Right cardiac atrium (tissue), 5 donors: ENCODE measurements at regions not wholly inside any gene's neighbourhood (a gene's known extent, or its start where the extent isn't known, plus 50 kb on each side); places are given as distances from the start of the nearest gene placed in this dataset.

Experiments
- ATAC-seq, 2 donors: fragments of 200-7000 bp; cut with Tn5 transposase; one replicate each; pipeline versions ENCODE4 v1.8.0 to v1.9.1; 2020; ENCODE audit warnings: moderate library complexity in 2 of 2, mild to moderate bottlenecking in 1 of 2
- DNase-seq, 3 donors: peaks; one replicate each; pipeline ENCODE4 v3.0.0-alpha.2; 2020
- H3K27ac ChIP-seq: one replicate; pipeline ENCODE4 v1.5.1; 2013; ENCODE audit warnings: mild to moderate bottlenecking, low read length, control low read depth, moderate library complexity
- H3K27me3 ChIP-seq: one replicate; pipeline ENCODE4 v1.6.1; 2013; ENCODE audit not compliant: control insufficient read depth, insufficient read depth
- H3K4me1 ChIP-seq: one replicate; pipeline ENCODE4 v1.6.1; 2013; ENCODE audit warnings: low read length; ENCODE audit not compliant: control insufficient read depth, insufficient read depth
- H3K4me3 ChIP-seq: one replicate; pipeline ENCODE4 v1.5.1; 2013; ENCODE audit warnings: low read length, control low read depth
- H3K9me3 ChIP-seq: one replicate; pipeline ENCODE4 v1.6.1; 2013; ENCODE audit warnings: low read length; ENCODE audit not compliant: control insufficient read depth
- WGBS: extraction: QIAGEN DNeasy Blood & Tissue Kit; methylation state at CpG from one replicate; pipeline ENCODE4 v1.1.7; 2013; 5-methylcytosine and 5-hydroxymethylcytosine counted together
- intact Hi-C, 4 donors: fragments of 100-400 bp; cut with DNase I; formaldehyde crosslinking; loops; one replicate each; pipeline versions ENCODE4 v1.11.0 to v1.14.0; 2022 to 2023
- donor health status: healthy with polysubstance abuse.
- donor health status: DM: no; HTN: yes; CAD: no.
- donor health status: DM: no; HTN: no; CAD: no.
- donor health status: DM: no; HTN: yes; CAD: no; lungs with severe emphysema.
- donor health status: DM: yes; HTN: yes; CAD: no.

DNA sequence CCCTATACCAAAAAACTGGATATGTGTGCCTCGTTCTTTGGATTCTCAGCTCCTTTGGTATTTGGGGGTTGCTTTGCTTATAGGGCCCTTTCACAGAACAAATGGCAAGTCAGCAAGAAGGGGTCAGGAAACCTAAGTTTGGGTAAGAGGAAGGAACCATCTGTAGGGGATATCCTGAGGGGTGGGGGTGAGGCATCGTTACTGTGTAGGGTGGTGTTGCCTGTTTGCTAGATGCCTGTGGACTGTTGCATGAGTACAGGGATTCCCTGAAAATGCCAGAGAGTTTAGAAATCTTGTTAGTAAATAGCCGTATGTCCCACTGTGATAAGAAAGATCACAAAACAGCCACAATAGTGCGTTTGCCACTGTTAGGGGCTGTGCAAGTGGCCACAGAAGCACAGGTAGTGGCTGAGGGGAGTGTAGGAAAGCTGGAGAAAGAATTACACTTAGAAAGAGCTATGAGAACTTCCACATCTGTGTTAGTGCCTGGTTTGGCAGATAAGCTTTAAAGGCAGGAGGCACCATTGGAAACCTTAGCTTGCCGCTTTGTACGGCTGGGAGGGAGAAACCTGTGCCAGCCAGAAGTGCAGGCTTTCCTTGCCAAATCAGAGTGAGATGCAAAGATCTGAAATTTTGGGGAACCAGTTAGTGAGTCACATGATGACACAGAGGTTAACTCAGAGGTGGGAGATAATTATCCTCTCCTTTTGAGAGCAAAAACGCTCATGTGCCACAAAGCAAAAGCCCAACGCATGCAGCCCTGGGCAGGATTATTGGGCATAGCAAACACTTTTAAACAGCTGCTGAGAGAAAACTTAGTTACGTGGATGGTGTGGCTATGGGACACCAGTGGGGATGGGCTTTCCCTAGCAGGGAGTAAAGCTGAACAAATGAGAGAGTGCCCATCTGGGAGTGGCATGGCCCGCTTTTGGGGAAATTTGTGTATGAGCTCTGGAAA is 343.7 kb downstream of the ARAP2 start:
- ATAC-seq (no peak), DNase-seq (no peak)
- Histone ChIP-seq H3K4me3 (no peak overlapping the region), H3K27me3 (no peaks in the 10 kb centered on the region), H3K27ac (no peak overlapping the region), H3K4me1 (no peaks in the 10 kb centered on the region), H3K9me3 (no peaks in the 10 kb centered on the region)
- intact Hi-C loops: no loop called here
- WGBS: 66% methylated on average over 10 of the region's 10 CpGs

GRCh38 chr4:35912174-35912573 is 332.1 kb downstream of the ARAP2 start:
- intact Hi-C loops: no loop called here
- Histone ChIP-seq H3K27ac (no peak overlapping the region), H3K4me3 (no peak overlapping the region), H3K4me1 (no peaks in the 10 kb centered on the region), H3K9me3 (no peaks in the 10 kb centered on the region), H3K27me3 (no peaks in the 10 kb centered on the region)
- WGBS: 62% methylated on average over 2 of the region's 2 CpGs
- no peak for ATAC-seq
- DNase-seq: no peak

DNA sequence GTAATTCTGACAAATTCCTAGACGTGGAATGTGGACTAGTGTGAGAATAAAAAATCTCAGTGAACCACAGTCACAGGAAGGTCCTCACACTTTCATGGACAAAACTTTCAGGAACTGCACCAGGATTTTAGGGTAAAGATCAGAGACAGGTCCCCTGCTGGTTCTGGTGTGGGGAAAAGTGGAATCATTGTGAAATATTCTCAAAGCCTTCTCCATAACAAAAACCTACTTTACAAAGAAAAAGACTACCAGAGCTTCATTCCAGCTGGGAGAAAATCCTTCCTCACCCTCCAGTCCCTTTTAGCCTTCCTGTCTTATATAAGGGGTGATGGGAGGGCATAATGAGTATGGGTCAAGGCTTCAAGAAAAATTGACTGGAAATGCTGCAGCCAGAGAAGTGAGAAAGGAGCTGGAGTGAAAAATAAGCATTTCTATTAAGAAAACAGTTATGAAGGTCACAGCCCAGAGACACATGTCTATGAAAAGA is 325.8 kb downstream of the ARAP2 start:
- no peaks in the 10 kb centered on the region for H3K27me3 ChIP-seq
- no peak for DNase-seq
- ATAC-seq: no peak
- H3K4me3 ChIP-seq: no peak overlapping the region
- no peak overlapping the region for H3K27ac ChIP-seq
- intact Hi-C loops: no loop called here
- 82% methylated on average over 1 of the region's 1 CpG for WGBS
- no peaks in the 10 kb centered on the region for H3K4me1 ChIP-seq
- H3K9me3 ChIP-seq: no peaks in the 10 kb centered on the region

- Histone ChIP-seq H3K4me3 (no peak overlapping the region), H3K27me3 (no peaks in the 10 kb centered on the region), H3K4me1 (no peaks in the 10 kb centered on the region), H3K27ac (no peak overlapping the region), H3K9me3 (no peaks in the 10 kb centered on the region)
- intact Hi-C loops: no loop called here
- DNase-seq (no peak), ATAC-seq (no peak)
- WGBS: 77% methylated on average over 3 of the region's 3 CpGs
These were observed 318.5 kb downstream of the ARAP2 start for GRCh38 chr4:35925806-35926205.

GRCh38 chr4:35926788-35927187 is 317.5 kb downstream of the ARAP2 start:
- intact Hi-C loops: no loop called here
- DNase-seq (no peak), ATAC-seq (no peak)
- Histone ChIP-seq H3K4me1 (no peaks in the 10 kb centered on the region), H3K9me3 (no peaks in the 10 kb centered on the region), H3K27me3 (no peaks in the 10 kb centered on the region), H3K27ac (no peak overlapping the region), H3K4me3 (no peak overlapping the region)
- WGBS: 87% methylated on average over 3 of the region's 3 CpGs

- H3K9me3 ChIP-seq: no peaks in the 10 kb centered on the region
- no peak overlapping the region for H3K4me3 ChIP-seq
- WGBS: 15% methylated on average over 3 of the region's 3 CpGs
- DNase-seq (no peak), ATAC-seq (no peak)
- intact Hi-C loops: no loop called here
- H3K27me3 ChIP-seq: no peaks in the 10 kb centered on the region
- H3K4me1 ChIP-seq: no peaks in the 10 kb centered on the region
- H3K27ac ChIP-seq: no peak overlapping the region
These were observed 310.4 kb downstream of the ARAP2 start for GRCh38 chr4:35933901-35934300.

GRCh38 chr4:35934320-35934981 is 309.9 kb downstream of the ARAP2 start:
- no peak for ATAC-seq
- intact Hi-C loops: no loop called here

DNA sequence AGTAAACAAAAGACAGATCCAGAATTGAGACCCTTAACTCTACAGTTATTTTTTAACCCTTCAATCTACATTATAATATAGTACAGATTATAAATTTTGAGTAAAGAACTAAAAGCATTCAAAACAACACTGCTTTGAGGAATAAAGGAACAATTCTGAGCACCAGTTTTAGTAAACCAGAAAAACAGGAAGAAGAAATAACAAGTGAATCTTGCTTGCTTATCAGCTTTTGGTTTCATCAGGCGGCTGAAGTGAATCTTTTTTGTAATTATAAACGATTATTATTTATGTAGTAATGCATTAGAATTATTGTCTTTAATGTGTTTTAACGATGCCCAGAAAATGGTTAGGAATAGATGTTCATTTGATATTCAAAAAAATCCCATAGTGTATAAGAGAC is 305.4 kb downstream of the ARAP2 start:
- Histone ChIP-seq H3K4me3 (no peak overlapping the region), H3K9me3 (no peaks in the 10 kb centered on the region), H3K27me3 (no peaks in the 10 kb centered on the region), H3K27ac (no peak overlapping the region), H3K4me1 (no peaks in the 10 kb centered on the region)
- intact Hi-C loops: no loop called here
- no peak for DNase-seq
- 71% methylated on average over 3 of the region's 3 CpGs for WGBS
- ATAC-seq: no peak

More at GRCh38 chr4:35934320-35934981, 309.9 kb downstream of the ARAP2 start:
- no peaks in the 10 kb centered on the region for H3K27me3 ChIP-seq
- no peaks in the 10 kb centered on the region for H3K9me3 ChIP-seq
- no peak overlapping the region for H3K4me3 ChIP-seq
- no peak overlapping the region for H3K27ac ChIP-seq
- no peak for DNase-seq
- WGBS: 23% methylated on average over 5 of the region's 5 CpGs
- no peaks in the 10 kb centered on the region for H3K4me1 ChIP-seq

DNA sequence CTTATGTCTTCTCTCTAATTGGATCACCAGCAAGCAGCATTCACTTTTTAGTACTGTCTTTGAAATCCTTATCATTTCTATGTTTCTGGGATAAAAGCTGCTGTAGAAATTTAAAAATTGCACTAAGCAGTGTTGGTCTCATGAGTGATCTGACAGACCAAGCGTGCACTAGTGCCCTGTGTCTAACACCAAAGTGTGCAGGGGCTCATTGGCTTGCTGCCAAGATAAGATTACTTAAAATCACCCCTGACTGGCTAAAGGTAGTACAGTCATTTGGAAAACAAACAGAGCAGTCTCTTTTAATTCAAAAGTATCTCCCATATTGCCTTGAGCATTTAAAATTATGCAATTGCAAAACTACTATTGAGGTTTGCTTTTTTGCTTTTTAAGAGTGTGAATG is 304.6 kb downstream of the ARAP2 start:
- Histone ChIP-seq H3K9me3 (no peaks in the 10 kb centered on the region), H3K4me3 (no peak overlapping the region), H3K27me3 (no peaks in the 10 kb centered on the region), H3K27ac (no peak overlapping the region), H3K4me1 (no peaks in the 10 kb centered on the region)
- ATAC-seq (no peak), DNase-seq (peak in 1 of 3 donors; percentile 25)
- intact Hi-C loops: no loop called here
- 40% methylated on average over 1 of the region's 1 CpG for WGBS

GRCh38 chr4:35942092-35942491 is 302.2 kb downstream of the ARAP2 start:
- Histone ChIP-seq H3K27ac (no peak overlapping the region), H3K9me3 (no peaks in the 10 kb centered on the region), H3K27me3 (no peaks in the 10 kb centered on the region), H3K4me1 (no peaks in the 10 kb centered on the region), H3K4me3 (no peak overlapping the region)
- intact Hi-C loops: no loop called here
- WGBS: 71% methylated on average over 2 of the region's 2 CpGs
- ATAC-seq (no peak), DNase-seq (no peak)

- intact Hi-C loops: no loop called here
- Histone ChIP-seq H3K27me3 (no peaks in the 10 kb centered on the region), H3K9me3 (no peaks in the 10 kb centered on the region), H3K4me3 (no peak overlapping the region), H3K4me1 (no peaks in the 10 kb centered on the region), H3K27ac (no peak overlapping the region)
- no peak for ATAC-seq
- DNase-seq: no peak
These were observed 300.7 kb downstream of the ARAP2 start for GRCh38 chr4:35943606-35944005.
